OCI-LY1 (cell line): ENCODE measurements at regions not wholly inside any gene's neighbourhood (a gene's known extent, or its start where the extent isn't known, plus 50 kb on each side); places are given as distances from the start of the nearest gene placed in this dataset.

Experiments
- H2AFZ ChIP-seq: fragments of 200-600 bp; sonication (generic), shearing (Covaris generic); 2 replicates; pipeline ENCODE4 v1.6.0; 2014; ENCODE audit warnings: antibody characterized with exemption, mild to moderate bottlenecking, low read length
- H3F3A ChIP-seq: fragments of 200-600 bp; sonication (generic), shearing (Covaris generic); 2 replicates; pipeline ENCODE4 v1.6.0; 2014; ENCODE audit warnings: mild to moderate bottlenecking, antibody characterized with exemption, low read length, moderate library complexity; ENCODE audit not compliant: insufficient read depth
- H3K27ac ChIP-seq: fragments of 200-600 bp; sonication (generic); 2 replicates; pipeline ENCODE4 v1.5.1; 2014; ENCODE audit warnings: low read length, mixed run types, mild to moderate bottlenecking, low read depth; ENCODE audit not compliant: poor library complexity, severe bottlenecking
- H3K27me3 ChIP-seq: fragments of 200-600 bp; sonication (generic); 2 replicates; pipeline ENCODE4 v1.6.0; 2014; ENCODE audit warnings: antibody characterized with exemption, mild to moderate bottlenecking, low read length, moderate library complexity; ENCODE audit not compliant: insufficient read depth
- H3K36me3 ChIP-seq: fragments of 200-600 bp; sonication (generic); 2 replicates; pipeline ENCODE4 v1.6.1; 2014; ENCODE audit warnings: mild to moderate bottlenecking, antibody characterized with exemption, low read length, moderate library complexity, mixed read lengths; ENCODE audit not compliant: insufficient read depth
- H3K4me1 ChIP-seq: fragments of 200-600 bp; sonication (generic); 2 replicates; pipeline ENCODE4 v1.5.1; 2014; ENCODE audit warnings: mild to moderate bottlenecking, low read length, moderate library complexity; ENCODE audit not compliant: insufficient read depth, severe bottlenecking
- H3K4me2 ChIP-seq: fragments of 200-600 bp; sonication (generic), shearing (Covaris generic); 2 replicates; pipeline ENCODE4 v1.6.1; 2014; ENCODE audit warnings: low read length
- H3K4me3 ChIP-seq: fragments of 200-600 bp; sonication (generic); 2 replicates; pipeline ENCODE4 v1.5.1; 2014; ENCODE audit warnings: low read length, low read depth, mild to moderate bottlenecking, mixed read lengths; ENCODE audit not compliant: poor library complexity, severe bottlenecking
- H3K79me2 ChIP-seq: fragments of 200-600 bp; shearing (Covaris generic); 2 replicates; pipeline ENCODE4 v1.6.1; 2016; ENCODE audit warnings: mixed run types, low read length, mixed read lengths; ENCODE audit not compliant: insufficient read depth
- H3K9ac ChIP-seq: fragments of 200-600 bp; sonication (generic), shearing (Covaris generic); 2 replicates; pipeline ENCODE4 v1.6.1; 2014; ENCODE audit warnings: mild to moderate bottlenecking, low read length, mixed read lengths
- H3K9me2 ChIP-seq: fragments of 200-600 bp; sonication (generic), shearing (Covaris generic); 2 replicates; pipeline ENCODE4 v1.6.1; 2014; ENCODE audit warnings: low read depth, mild to moderate bottlenecking, low read length, mixed read lengths
- H3K9me3 ChIP-seq: fragments of 200-600 bp; shearing (Covaris generic); 2 replicates; pipeline ENCODE4 v1.6.1; 2014; ENCODE audit warnings: low read length, mixed read lengths
- H4K20me1 ChIP-seq: fragments of 200-600 bp; sonication (generic), shearing (Covaris generic); 2 replicates; pipeline ENCODE4 v1.6.0; 2016; ENCODE audit warnings: mild to moderate bottlenecking, low read length; ENCODE audit not compliant: insufficient read depth
- CTCF ChIP-seq: fragments of 200-600 bp; sonication (generic), shearing (Covaris generic); IDR thresholded peaks from 2 replicates; pipeline ENCODE4 v1.5.1; 2017; ENCODE audit warnings: mild to moderate bottlenecking, antibody characterized with exemption, low read length, moderate library complexity, mixed read lengths
- EZH2 ChIP-seq: fragments of 200-600 bp; sonication (generic), shearing (Covaris generic); IDR thresholded peaks from 2 replicates; pipeline ENCODE4 v1.8.0; 2017; ENCODE audit warnings: borderline replicate concordance, mixed run types, mild to moderate bottlenecking, antibody characterized with exemption, low read length, moderate library complexity, mixed read lengths

- no peaks in the 10 kb centered on the region for H3K36me3 ChIP-seq
- H3K79me2 ChIP-seq, result no peaks in the 10 kb centered on the region
- no peak overlapping the region for H3K9ac ChIP-seq
- H2AFZ ChIP-seq, result no peak overlapping the region
- TF ChIP-seq EZH2, result no peak
- no peak for TF ChIP-seq CTCF
- H3F3A ChIP-seq, result no peaks in the 10 kb centered on the region
- no peaks in the 10 kb centered on the region for H3K9me2 ChIP-seq
- H3K4me1 ChIP-seq, result no peaks in the 10 kb centered on the region
- no peak overlapping the region for H3K4me3 ChIP-seq
- H4K20me1 ChIP-seq, result no peaks in the 10 kb centered on the region
- H3K4me2 ChIP-seq, result no peak overlapping the region
- no peak overlapping the region for H3K27ac ChIP-seq
- H3K27me3 ChIP-seq, result no peaks in the 10 kb centered on the region
- no peaks in the 10 kb centered on the region for H3K9me3 ChIP-seq
Measured at GRCh38 chr21:35672313-35672712, 388.0 kb downstream of the SETD4 start.

GRCh38 chr21:35664683-35665082 lies 395.6 kb downstream of the SETD4 start:
- no peaks in the 10 kb centered on the region for H3K9me2 ChIP-seq
- H3K27ac ChIP-seq, result no peak overlapping the region
- H3K4me3 ChIP-seq, result no peak overlapping the region
- H3K9ac ChIP-seq, result no peak overlapping the region
- H3K79me2 ChIP-seq, result no peaks in the 10 kb centered on the region
- H2AFZ ChIP-seq, result no peak overlapping the region
- H3K4me2 ChIP-seq, result no peak overlapping the region
- no peaks in the 10 kb centered on the region for H3K9me3 ChIP-seq
- H3K27me3 ChIP-seq, result 0 out of 2 replicates have a peak, but pooled peaks cover 8% of the 10 kb centered on the region
- no peaks in the 10 kb centered on the region for H3K36me3 ChIP-seq
- no peaks in the 10 kb centered on the region for H3K4me1 ChIP-seq
- no peak for TF ChIP-seq EZH2
- no peaks in the 10 kb centered on the region for H3F3A ChIP-seq
- H4K20me1 ChIP-seq, result no peaks in the 10 kb centered on the region

- Histone ChIP-seq H3K9ac (no peak overlapping the region), H3K4me2 (no peak overlapping the region), H4K20me1 (no peaks in the 10 kb centered on the region)
Measured at GRCh38 chr21:35663856-35664606, 396.3 kb downstream of the SETD4 start.

More at GRCh38 chr21:35663856-35664606, 396.3 kb downstream of the SETD4 start:
- TF ChIP-seq EZH2 (no peak), CTCF (no peak)
- no peaks in the 10 kb centered on the region for H3K9me2 ChIP-seq
- no peaks in the 10 kb centered on the region for H3K4me1 ChIP-seq
- no peak overlapping the region for H2AFZ ChIP-seq
- H3K79me2 ChIP-seq, result no peaks in the 10 kb centered on the region
- 0 out of 2 replicates have a peak, but pooled peaks cover 8% of the 10 kb centered on the region for H3K27me3 ChIP-seq
- no peaks in the 10 kb centered on the region for H3F3A ChIP-seq
- H3K9me3 ChIP-seq, result no peaks in the 10 kb centered on the region
- H3K4me3 ChIP-seq, result no peak overlapping the region
- no peak overlapping the region for H3K27ac ChIP-seq
- H3K36me3 ChIP-seq, result no peaks in the 10 kb centered on the region
